Stimulated activated CD4-positive, alpha-beta T cell treated with anti-CD3 and anti-CD28 coated beads, Interleukin-2, amount 100 ng/mL, for 4 hours (primary cell): ENCODE measurements at regions not wholly inside any gene's neighbourhood (a gene's known extent, or its start where the extent isn't known, plus 50 kb on each side); places are given as distances from the start of the nearest gene placed in this dataset.

ENCODE experiments used
- DNase-seq: peaks from one replicate; pipeline ENCODE4 v3.0.0-alpha.2; 2020; ENCODE audit warnings: low read depth

- DNase-seq: no peak
Measured at GRCh38 chr16:72404299-72404698, 232.3 kb upstream of the PMFBP1 start.

GRCh38 chr16:72401084-72401361 is 229.1 kb upstream of the PMFBP1 start:
- no peak for DNase-seq

GRCh38 chr16:72400257-72401083 is 228.5 kb upstream of the PMFBP1 start:
- no peak for DNase-seq

- DNase-seq: no peak
Measured at GRCh38 chr16:72399811-72400210, 227.9 kb upstream of the PMFBP1 start.

- no peak for DNase-seq
Measured at GRCh38 chr16:72397876-72398275, 225.9 kb upstream of the PMFBP1 start.

GRCh38 chr16:72394526-72394925 is 222.6 kb upstream of the PMFBP1 start:
- no peak for DNase-seq

- no peak for DNase-seq
Measured at GRCh38 chr16:72389791-72390190, 217.8 kb upstream of the PMFBP1 start.

- DNase-seq: no peak
Measured at GRCh38 chr16:72388007-72388406, 216.1 kb upstream of the PMFBP1 start.

- no peak for DNase-seq
Measured at GRCh38 chr16:72384651-72385050, 212.7 kb upstream of the PMFBP1 start.

GRCh38 chr16:72380283-72380682 is 208.3 kb upstream of the PMFBP1 start:
- DNase-seq: no peak

- no peak for DNase-seq
Measured at GRCh38 chr16:72373201-72373600, 201.2 kb upstream of the PMFBP1 start.

GRCh38 chr16:72372087-72373045 is 200.4 kb upstream of the PMFBP1 start:
- DNase-seq: no peak

- no peak for DNase-seq
Measured at GRCh38 chr16:72371307-72372086, 199.5 kb upstream of the PMFBP1 start.

GRCh38 chr16:72369274-72369673 is 197.3 kb upstream of the PMFBP1 start:
- no peak for DNase-seq

- DNase-seq: no peak
Measured at GRCh38 chr16:72367851-72368250, 195.9 kb upstream of the PMFBP1 start.

GRCh38 chr16:72362973-72363372 is 191.0 kb upstream of the PMFBP1 start:
- no peak for DNase-seq

GRCh38 chr16:72362476-72362875 is 190.5 kb upstream of the PMFBP1 start:
- no peak for DNase-seq

- no peak for DNase-seq
Measured at GRCh38 chr16:72357910-72358309, 186.0 kb upstream of the PMFBP1 start.

- no peak for DNase-seq
Measured at GRCh38 chr16:72355561-72355960, 183.6 kb upstream of the PMFBP1 start.

GRCh38 chr16:72349719-72350118 is 177.8 kb upstream of the PMFBP1 start:
- no peak for DNase-seq

GRCh38 chr16:72332926-72333325 is 161.0 kb upstream of the PMFBP1 start:
- DNase-seq: no peak

- no peak for DNase-seq
Measured at GRCh38 chr16:72324578-72324977, 152.6 kb upstream of the PMFBP1 start.
